ENCODE measurements at regions not wholly inside any gene's neighbourhood (a gene's known extent, or its start where the extent isn't known, plus 50 kb on each side); places are given as distances from the start of the nearest gene placed in this dataset.

DNA sequence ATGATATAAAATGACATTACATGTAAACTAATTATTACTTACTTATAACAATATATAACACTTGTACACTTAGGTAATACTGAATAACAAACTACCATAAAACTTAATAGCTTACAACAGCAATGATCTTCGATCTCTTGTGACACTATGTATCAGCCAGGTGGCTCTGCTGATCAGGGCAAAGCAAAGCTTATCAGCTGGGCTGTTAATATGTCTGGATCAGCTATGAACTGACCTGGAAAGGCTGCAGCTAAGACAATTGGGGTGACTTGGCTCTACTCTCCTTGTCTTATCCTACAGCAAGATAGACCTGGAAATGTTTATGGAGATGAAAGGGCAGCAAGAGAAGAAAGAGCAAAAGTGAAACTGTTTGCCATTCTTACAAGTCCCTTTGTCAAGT, 511.3 kb downstream of the TLR4 start:
- DNase-seq: no peak

DNA sequence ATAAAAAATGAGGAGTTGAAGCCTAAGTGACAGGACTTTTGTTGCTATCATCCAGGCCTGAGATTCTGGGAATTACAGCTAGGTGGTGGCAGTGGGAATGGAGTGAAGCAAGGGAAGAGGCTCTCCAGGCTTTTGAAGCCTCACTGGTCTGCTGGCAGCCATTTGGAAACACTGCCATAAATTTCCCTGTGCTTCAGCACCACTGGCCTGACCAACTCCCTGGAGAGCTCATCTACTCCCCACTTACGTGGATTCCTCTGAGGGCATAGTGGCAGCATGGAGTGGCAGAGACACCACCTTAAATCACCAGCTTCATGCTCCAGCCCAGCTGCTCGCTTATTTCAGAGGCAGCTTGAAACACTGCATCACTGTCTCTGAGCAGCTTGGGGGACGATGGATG, 518.2 kb downstream of the TLR4 start:
- no peak for DNase-seq

DNA sequence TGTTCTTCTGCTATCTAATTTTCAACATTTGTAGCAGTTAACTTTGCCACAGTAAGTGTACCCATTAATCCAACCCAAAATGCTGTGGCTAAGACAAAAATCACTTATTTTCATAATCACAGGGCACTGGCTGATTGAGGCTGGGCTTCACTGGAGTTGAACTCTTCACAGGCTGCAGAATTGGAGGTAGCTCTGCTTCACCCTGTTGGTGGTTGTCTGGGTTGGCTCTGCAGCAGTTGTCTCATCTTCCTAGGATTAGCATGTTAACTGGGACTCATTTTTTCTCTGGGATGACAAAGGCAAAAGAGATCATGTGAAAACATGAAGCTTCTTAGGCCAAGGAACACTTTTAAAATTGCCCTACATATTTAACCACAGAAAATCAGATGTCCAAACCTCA, 518.9 kb downstream of the TLR4 start:
- DNase-seq: no peak

DNA sequence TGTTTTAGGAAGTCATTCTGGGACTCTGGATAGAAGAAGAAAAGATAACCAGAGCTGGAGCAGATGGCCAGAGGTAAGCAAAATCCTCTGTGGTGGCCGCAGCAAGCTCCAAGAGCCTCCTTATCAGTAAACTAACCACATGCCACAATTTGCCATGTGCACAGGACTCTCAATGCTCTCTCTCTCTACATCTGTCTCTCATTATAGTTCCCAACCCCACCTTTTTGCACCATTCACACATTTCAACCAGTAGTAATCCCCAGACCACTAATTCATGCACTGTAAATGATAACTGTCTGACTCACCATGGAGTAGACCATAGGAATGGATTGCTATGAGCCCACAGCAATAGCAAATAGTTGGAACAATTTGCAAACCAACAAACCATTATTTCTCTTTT, 526.1 kb downstream of the TLR4 start:
- DNase-seq: no peak

DNA sequence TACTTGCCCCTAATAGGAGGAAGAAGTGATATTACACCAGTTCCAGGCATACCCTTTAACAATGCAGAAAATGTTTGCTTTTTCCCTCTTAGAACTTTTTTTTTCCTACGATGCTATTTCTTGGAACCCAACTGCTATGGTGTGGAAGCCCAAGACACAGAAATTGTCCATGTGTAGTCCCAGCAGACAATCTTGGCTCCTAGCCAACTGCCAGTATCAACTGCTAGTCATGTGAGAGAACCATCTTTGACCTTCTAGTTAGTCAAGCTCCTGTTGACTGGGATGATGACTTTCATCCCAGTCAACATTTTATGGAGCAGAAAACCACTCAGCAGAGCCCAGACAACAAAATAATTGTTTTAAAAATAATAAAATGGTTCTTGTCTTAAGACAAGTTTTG, 532.4 kb downstream of the TLR4 start:
- DNase-seq: no peak

DNA sequence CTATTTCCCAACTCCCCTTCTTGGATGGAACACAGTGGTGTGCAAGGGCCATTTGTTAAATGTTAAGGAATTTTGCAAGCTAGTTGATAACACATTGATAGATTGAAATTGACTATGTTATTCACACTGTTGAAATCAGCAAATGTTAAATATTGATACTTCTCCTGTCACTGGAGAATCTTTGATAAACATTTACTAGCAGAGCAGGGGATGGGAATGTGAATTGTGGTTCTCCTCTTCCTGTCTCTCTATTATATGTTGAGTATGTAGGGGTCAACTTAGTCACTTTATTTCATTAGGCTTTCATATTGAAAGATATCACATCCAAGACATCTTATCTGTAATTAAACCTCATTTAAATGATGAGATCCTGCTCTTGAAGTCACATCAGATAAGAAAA, 533.9 kb downstream of the TLR4 start:
- DNase-seq: no peak

DNA sequence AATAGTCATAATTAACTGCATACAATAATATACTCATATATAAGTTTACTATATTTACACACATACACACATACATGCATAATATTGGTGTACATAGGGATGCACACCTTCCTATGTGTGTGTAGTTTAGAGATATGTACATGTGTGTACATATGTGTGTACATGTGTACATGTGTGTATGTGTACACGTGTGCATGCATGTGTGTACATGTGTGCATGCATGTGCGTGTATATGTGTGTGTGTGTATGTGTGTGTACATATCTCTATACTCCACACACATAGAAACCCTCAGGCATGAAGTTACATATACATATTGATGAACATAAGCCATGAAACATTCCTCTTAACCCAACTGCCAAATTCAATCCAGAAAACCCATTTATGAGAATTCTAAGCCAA, 547.8 kb downstream of the TLR4 start:
- DNase-seq: no peak

DNA sequence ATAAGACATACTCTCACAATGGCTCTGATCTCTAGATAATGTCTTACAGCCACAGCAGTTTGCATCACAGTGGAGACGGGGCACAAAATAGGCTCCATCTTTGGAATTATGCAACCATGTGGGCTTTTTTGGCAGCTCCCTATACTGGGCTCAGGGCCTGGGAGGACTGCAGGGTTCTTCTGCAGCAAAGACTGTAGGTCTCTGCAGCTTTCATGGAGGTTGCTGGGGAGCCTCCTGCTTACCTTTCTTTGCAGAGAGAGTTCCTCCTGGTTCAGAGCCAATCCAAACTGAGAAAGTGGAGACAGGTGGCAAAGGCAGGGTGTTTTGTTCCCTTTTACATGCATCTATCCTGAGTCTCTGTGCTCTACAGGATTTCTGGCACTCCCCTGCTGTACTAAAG, 558.0 kb downstream of the TLR4 start:
- no peak for DNase-seq

DNA sequence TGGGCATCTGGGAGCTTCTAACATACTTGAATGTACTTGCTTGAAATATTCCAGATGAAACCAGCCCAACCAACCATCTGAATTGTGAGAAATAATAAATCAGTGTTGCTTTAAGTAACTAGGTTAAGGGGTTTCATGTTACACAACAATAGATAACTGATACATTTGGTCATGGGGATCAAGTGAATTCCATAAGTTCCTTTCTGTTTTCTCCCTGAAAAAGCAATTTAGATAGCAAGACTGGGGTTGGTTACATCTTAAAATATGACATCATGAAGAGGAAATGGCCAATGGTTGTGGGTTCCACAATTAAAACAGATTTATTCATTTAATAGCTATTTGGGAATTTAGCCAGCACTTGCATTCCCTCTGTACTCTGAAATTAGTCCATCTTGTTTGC, 559.7 kb downstream of the TLR4 start:
- no peak for DNase-seq

DNA sequence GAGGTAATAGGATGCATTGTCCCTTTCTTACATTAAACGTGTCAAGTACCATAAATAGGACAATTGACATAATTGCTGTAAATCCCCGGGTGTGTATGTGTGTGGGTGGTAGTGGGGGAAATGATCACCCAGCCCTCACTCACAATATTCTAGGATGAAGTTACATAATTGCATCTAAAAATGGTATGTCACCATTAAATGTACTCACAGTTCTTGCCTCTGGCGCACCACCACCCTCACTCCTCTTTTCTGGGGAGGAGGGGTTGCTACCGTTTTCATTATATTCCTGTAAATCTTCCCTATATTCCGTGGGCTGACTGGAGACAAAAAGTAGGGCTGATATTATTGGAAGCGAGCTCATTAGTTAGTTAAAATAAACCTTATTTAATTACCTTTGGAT, 563.8 kb downstream of the TLR4 start:
- no peak for DNase-seq

DNA sequence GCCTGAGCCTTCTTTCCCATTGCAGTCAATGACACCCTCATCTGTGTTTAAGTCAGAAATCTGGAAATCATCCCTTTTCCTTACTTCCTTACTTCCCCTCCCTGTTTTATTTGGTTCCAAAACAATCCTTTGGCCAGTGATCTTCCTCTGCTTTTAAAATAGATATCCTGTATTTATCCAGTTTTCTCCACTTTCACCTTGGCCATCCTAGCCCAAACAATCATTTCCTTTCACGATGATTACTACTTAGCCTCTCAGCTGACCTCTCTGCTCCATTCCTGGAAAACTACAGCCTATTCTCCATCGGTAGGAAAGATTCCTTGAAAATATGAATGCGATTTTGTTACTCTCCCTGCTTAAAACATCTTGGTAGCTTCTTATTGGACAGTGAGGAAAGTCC, 565.4 kb downstream of the TLR4 start:
- DNase-seq: no peak

DNA sequence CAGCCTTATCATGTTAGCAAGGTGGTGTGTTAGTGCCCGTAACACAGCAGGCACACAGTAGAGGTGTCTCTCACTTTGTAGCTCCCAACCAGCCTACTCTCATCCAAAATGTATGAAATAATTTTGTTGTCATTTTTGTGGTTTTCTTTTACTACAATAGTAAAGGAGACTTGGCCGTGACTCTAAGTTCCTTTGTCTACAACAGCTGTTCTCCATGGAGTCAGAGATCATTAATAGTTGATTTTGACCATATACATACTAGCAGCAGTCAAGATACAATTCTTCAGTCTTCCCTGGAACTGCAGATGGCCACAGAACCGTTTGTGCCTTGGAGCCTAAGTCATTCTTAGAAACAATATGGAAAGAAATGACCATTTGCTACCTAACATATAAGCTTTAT, 567.1 kb downstream of the TLR4 start:
- DNase-seq: no peak

DNA sequence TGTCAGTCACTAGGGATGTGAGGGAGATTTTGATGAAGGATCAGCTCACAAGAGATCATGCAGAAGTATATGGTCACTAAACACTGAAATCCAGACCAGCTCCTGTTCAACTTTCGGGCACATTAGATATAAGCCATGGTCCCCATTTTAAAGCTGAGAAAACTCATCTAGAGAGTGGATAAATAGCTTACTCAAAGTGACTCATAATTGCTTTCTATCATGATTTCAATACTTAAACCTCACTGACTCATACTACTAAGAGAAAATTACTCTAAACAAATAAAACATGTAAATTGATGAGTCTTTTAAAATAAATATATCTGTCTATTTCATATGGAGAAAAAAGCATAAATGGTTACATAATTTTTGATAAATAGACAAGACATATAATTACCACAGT, 567.7 kb downstream of the TLR4 start:
- DNase-seq: no peak

DNA sequence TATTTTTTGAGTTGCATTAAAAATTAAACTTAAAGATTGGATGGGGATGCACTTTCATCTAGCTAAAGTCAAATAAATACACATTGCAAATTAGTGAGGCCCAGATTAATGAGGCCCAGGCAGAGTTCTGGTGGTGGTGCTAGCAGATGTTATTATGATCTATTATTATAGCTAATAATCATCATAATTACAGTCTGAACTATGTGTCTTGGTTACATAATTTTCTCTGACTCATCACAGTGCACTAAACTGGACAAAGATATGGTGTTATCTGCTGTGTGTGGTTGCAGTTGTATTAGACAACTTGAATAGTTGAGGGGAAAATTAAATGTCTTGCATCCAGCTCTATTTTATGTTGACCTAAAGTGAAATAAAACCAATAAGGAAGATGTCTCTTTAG, 568.8 kb downstream of the TLR4 start:
- DNase-seq: peak; percentile 53

DNA sequence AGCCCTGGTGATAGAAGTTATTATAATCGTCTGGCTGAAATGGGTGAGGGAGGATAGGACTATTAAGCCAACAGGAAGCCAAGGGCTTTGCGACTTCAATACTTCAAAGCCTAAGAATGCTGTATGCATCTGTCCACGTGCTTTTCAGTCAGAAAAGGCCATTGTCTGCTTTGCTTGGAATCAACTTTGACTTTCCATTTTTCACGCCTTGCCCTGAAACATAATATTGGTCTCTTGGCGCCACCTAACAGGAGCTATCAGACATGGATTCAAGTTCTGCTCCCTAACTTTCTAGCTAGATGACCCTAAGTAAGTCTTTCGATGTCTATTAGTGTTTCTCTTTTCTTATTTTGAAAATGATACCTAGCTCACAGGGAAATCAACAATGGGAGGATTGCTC, 572.6 kb downstream of the TLR4 start:
- no peak for DNase-seq

DNA sequence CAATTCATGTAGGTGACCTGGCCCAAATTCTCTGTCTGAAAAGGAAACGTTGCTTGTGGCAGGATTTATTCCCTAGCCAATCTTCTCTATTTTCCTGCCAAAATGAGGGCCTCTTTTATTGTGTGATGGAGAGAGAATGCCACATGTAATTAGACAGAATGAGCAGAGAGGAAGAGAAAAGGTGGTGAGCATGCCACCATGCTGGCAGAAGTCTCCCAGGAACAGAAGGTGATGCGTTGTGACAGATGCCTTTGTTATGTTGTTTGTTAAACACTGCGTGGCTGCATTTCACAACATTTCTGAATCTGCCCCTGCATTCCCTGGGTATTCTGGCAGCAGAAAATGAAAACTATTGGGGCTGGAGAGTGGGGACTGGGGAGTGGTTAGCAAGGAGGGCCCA, 577.6 kb downstream of the TLR4 start:
- no peak for DNase-seq

DNA sequence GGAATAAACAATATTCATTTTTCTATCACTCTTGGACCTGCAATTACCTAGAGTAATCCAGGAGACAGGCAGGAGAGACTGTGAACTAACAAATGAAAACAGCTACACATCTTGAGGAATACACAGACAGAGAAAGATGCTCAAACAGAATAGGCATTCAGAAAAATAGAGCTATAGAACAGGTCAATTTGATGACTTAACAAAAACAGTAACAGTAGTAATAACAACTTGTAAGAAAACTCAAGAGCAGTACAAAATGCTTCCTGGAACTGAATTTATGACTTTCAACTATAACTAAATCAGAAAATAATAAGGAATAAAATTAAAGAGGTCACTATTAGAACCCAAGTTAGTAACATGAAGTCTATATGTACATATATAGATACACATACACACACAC, 579.3 kb downstream of the TLR4 start:
- no peak for DNase-seq

DNA sequence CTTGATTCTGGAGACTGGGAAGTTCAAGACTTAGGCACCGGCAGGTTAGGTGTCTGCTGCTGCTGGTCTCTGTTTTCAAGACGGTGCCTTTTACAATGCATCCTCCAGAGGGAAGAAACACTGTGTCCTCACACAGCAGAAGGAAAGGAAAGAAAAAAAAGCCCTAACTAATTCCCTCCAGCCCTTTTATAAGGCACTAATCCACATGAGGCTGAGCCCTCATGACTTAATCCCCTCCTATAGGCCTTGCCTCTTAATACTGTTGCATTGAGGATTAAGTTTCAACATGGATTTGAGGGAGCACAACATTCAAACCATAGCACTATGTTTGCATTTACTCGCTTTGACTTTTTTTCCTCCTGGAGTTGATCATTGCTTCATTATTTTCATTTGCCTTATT, 585.9 kb downstream of the TLR4 start:
- DNase-seq: no peak

DNA sequence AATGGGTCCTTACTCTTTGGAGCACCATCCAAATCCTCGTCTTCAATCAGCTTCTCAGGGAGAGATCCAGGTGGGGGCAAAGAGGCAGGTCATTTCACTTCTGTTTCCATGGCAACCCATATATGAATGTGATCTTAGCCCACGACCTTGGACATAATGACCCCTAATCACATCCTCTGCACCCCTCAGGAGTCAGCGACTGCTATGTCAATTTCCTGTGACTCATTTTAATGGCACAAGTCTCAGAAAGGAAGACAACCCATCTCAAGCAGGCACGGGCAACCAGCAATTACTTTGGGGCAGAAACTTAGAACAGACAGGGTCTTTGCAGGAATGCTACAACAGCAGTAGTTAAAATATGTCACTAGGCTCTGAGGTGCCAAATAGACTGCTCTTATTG, 591.2 kb downstream of the TLR4 start:
- no peak for DNase-seq

DNA sequence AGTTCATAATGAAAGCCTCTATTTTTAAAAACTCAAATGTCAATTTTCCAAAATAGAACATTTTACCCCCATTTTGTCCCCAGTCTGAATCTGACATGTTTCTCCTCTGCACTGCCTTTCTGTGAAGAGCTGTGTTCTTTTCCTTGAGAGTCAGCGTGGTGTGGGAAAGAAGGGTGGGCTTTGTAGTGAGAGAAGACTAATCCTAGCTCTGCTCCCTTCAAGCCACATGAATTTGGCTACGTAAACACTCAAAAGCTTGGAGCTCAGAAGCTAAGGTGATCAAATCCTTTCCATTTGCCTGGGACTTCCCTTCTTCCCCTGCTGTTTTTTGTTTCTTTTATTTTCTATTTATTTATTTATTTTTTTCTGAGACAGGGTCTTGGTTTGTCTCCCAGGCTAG, 598.5 kb downstream of the TLR4 start:
- DNase-seq: no peak

DNA sequence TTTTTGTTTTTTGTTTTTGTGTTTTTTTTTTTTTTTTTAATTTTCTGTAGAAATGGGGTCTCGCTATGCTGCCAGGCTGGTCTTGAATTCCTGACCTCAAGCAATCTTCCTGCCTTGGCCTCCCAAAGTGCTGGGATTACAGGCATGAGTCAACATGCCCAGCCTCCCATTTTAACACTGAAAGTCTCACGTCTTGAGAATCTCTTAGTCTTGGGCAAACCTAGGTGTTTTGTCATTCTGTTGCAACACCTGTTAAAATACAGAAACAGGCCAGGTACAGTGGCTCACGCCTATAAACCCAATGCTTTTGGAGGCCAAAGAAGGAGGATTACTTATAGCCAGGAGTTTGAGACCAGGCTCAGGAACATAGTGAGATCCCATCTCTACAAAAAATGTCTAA, 599.0 kb downstream of the TLR4 start:
- DNase-seq: no peak

DNA sequence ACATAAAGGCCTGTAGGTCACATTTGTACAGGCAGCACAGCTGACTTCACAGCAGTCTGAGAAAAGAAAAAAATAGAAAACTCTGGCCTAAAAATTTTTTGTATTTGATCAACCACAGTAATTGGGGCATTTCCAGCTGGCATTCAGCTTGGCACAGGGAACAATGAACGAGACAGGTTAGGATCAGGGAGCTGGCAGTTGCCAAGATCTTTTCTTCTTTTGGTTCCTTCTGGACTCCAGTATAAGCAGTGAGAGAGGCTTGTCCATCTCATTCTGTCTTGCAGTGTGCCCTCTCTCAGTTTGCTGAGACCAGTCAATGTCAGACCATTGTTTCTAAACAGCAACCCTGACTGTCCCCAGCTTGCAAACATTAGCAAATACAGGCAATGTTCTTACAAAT, 601.1 kb downstream of the TLR4 start:
- no peak for DNase-seq

DNA sequence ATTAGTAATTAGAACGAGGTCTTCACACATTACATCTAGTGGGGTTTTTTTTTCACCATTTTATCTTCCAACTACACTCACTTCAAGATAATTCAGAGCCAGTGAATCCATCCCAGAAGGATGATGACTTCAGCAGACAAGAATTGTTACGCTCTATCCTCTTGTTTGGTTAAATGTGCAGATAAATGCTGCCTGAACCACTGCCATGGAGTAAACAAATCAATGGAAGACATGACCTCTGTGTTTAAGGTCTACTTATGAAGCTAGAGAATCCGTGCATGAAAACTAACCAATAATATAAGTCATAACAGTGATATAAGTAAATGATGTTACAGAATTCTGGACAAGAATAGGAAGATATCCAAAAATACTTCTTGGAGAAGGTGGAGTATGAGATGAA, 602.6 kb downstream of the TLR4 start:
- DNase-seq: no peak

DNA sequence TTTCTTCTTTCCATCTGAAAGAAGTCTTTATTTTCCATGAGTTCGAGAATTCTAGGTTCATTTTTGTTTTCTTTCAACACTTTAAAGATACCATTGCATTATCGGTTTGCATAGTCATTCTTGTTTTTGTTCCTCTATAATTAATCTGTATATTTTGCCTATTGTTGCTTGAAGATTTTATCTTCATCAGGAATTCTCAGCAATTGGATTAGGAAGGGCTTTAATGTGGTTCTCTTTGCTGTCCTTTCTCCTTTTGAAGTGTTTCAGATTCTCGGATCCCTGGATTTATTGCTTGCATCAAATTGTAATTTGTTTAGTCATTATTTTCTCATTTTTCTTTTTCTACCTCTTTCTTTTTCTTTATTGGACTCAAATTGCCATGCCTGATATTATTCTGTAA, 609.8 kb downstream of the TLR4 start:
- no peak for DNase-seq

DNA sequence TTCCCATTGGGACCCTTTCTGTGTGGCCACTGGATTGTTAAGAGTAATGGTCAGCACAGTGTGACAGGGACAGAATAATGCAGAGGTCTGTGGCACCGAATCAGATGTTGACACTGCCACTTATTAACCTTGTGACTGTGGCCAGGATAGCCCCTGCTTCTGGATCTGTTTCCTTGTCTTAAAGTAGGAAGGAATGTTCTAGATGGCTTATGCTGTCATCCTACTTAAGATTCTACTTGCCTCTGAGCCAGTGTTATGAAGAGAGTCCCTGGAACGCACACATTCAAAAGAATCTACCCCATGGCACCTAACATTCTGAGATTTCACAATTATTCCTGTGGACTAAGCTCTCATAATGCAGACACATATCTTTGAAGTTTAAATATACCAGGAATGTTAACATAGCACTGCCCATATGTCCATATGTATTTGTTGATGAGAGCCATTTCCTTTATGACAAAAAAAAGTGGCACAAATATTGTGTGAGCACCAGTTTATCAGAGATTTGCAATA, 612.7 kb downstream of the TLR4 start:
- no peak for DNase-seq

DNA sequence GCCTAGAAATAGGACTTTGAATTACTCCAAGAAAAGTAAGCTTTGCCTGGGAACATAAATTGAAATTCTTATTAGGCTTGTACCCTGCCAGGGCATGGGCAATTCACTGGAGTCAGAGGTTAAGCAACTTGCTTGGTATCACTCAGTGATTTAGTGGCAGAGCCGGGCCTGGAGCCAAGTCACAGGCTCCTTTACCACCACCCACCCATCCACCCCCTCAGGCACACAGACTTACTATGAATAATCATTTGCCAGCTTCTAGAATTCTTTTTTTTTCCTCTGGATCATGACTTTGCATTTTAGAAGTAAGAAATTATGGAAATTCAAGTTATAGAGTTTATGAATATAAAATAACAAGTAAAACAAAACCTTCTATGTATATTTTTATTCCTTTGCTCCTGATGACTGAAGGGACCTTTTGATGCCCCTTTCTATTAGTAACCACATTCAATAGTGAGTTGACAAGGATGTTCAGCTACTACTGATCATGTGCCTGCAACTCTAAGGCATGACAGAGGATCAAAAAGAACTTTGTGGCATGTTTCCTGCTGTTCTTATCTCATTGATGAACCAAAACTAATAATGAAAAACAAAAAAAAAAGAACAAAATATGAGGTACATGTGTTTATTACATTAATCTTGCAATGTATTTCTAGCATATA, 614.7 kb downstream of the TLR4 start:
- no peak for DNase-seq

Data from NCI-H1417 treated with DMSO at 0.1 percent for 48 hours (cell line).